GM18861 (cell line): ENCODE measurements at regions not wholly inside any gene's neighbourhood (a gene's known extent, or its start where the extent isn't known, plus 50 kb on each side); places are given as distances from the start of the nearest gene placed in this dataset.
"Not testable (repeated sequence)": the region's sequence is repeated elsewhere in the genome, so short reads cannot be mapped to it uniquely, and the experiment has no call there.

Experiments used
- ATAC-seq: cut with Tn5 transposase; IDR thresholded peaks from one replicate; pipeline ENCODE4 v1.9.1; 2021; ENCODE audit not compliant: unreplicated experiment

- ATAC-seq: no peak
Observed at GRCh38 chr17:63075969-63076368, 109.9 kb downstream of the TANC2 start.

GRCh38 chr17:63078707-63079106, 112.7 kb downstream of the TANC2 start:
- ATAC-seq: no peak

DNA sequence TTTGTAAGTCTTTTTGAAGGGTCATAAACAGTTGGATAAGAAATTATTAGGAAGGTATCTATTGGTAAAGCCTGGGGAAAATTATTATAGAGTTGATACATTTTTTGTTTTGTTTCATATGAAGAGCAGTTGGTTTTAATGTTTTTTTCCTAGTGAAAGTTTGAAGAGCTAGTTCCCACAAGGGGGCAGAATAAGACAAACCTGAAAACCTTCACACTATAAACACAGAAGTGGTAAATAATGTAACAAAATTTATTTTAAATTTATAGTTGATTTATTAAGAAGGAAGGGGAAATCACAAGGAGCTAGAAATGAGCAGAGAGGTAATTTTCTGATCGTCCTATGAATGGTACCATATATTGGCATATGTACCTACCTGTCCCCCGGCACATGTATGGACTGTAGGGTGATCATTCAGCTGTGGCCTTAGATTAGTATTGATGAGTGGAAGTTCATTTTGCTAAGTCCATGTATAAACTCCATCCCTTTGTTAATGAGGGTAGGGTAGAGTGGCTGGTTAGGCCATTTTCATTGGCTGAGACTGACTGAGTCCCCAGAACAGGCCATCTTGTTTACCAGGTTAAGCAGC, 116.3 kb downstream of the TANC2 start:
- no peak for ATAC-seq

DNA sequence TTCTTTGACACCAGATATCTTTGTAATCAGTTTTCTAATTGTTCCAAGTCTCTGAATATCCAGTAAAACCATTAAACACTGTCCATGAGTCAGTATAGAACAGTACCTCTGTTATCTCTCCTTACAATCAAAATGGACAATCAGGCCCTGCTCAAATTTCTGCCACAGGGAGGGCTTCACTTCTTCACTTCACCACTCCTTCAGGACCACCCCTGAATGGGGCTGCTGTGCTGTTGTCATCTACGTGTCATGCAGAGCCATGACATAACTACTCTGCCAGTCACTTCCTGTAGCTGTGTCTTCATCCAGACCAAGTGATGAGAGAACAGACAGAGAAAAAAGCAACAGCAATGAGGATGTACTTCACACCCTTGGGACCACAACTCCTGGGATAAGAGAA, 116.9 kb downstream of the TANC2 start:
- ATAC-seq: no peak

GRCh38 chr17:63086483-63087185, 120.6 kb downstream of the TANC2 start:
- no peak for ATAC-seq

- ATAC-seq: not testable (repeated sequence)
Observed at GRCh38 chr17:63090358-63091114, 124.5 kb downstream of the TANC2 start.

- ATAC-seq: not testable (repeated sequence)
Observed at GRCh38 chr17:63091909-63092308, 125.9 kb downstream of the TANC2 start.

GRCh38 chr17:63094631-63095030, 128.6 kb downstream of the TANC2 start:
- ATAC-seq: no peak

GRCh38 chr17:63095459-63095858, 129.4 kb downstream of the TANC2 start:
- ATAC-seq: no peak

DNA sequence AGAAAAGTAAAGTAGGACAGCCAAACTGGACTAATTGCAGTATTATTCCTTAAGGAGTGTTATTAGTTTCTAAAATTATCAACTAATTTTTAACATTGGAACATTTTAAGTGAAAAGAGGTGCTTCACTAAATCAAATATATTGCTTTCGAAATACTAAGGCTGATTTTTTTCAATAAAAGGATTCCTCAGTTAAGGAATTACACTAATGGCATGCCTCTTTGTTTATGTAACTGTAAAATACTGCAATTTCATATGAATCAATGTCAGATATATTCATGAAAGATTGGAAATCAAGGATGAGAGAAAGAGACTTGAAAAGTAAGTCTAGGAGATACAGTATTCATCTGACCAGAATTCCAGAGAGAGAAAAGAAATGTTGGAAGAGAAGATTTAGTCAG, 129.8 kb downstream of the TANC2 start:
- no peak for ATAC-seq

DNA sequence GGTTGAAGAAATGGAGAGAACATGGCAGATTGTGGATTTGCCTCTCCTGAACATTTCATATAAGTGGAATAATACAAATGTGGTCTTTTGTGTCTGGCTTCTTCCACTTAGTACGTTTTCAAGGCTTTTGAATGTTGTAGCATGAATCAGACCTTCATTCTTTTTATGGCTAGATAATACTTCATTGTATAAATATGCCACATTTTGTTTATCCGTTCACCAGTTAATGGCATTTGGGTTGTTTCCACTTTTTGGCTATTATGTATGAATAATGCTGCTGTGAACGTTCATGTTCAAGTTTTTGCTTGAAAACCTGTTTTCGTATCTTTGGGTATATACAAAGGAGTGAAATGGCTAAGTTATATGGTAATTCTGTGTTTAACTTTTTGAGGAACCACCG, 130.4 kb downstream of the TANC2 start:
- no peak for ATAC-seq

- no peak for ATAC-seq
Observed at GRCh38 chr17:63099425-63099824, 133.4 kb downstream of the TANC2 start.

DNA sequence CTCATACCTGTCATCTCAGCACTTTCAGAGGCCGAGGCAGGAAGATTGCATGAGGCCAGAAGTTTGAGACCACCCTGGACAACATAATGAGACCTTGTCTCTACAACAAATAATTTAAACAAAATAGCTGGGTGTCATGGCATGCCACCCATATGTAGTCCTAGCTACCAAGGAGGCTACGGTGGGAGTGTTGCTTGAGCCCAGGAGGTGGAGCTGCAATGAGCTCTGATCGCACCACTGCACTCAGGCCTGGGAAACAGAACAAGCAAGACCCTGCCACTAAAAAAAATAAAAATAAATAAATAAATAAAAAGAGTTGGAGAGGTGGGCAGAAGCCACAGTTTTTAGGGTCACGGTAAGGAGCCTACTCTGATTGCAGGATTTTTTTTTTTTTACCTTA, 136.0 kb downstream of the TANC2 start:
- no peak for ATAC-seq

GRCh38 chr17:63106050-63106449, 140.0 kb downstream of the TANC2 start:
- ATAC-seq: no peak

DNA sequence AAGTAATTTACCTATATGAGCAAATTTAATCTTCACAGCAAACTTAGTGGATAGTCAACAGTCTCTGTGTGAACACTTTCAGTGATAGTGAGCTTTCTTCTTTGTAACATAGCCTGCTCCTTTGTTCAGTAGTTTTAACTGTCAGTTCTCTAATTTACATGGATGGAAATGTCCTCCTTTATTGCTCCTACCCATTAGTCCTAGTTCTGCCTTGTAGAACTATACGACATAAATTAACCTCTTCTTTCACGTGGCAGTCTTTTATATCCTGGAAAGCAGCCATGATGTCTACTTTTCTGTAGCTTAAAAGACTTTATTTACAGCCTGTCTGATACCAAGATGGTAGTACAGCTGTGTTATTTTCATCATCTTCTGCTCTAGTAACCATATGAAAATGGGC, 143.6 kb downstream of the TANC2 start:
- no peak for ATAC-seq

DNA sequence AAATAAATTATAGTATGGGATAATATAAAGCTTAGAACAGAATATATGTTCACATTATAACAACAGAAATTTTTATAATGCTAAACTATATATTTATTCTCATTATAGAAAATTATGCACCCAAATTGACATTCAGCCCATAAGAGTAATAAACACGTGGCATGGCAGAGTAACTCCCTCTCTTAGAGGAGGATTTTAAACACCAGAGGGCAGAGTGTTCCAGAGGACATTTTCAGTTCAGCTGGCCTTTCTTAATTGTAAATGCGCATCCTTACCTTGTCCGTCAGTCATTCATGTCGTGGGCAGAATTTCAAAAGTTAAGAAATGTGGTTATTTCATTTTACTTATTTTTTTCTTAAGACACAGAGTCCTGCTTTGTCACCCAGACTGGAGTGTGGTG, 147.1 kb downstream of the TANC2 start:
- no peak for ATAC-seq

DNA sequence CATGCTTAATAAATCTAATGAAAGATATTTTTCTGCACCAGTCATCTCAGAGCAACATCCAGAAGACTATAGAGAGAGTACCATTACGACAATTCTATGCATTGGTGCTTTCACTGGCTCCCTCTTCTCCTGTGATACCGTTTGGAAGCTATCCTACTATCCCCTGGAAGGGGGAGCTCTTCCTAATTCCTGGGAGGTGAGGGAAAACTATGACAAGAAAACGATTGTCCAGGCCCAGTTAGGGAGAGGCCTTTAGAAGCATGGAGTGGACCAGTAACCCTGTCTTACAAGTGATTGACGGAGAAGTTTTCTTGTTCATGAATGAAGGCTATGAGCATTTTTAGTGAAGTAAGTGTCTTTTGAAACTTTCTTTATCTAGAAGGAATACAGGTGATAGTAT, 150.2 kb downstream of the TANC2 start:
- ATAC-seq: no peak

DNA sequence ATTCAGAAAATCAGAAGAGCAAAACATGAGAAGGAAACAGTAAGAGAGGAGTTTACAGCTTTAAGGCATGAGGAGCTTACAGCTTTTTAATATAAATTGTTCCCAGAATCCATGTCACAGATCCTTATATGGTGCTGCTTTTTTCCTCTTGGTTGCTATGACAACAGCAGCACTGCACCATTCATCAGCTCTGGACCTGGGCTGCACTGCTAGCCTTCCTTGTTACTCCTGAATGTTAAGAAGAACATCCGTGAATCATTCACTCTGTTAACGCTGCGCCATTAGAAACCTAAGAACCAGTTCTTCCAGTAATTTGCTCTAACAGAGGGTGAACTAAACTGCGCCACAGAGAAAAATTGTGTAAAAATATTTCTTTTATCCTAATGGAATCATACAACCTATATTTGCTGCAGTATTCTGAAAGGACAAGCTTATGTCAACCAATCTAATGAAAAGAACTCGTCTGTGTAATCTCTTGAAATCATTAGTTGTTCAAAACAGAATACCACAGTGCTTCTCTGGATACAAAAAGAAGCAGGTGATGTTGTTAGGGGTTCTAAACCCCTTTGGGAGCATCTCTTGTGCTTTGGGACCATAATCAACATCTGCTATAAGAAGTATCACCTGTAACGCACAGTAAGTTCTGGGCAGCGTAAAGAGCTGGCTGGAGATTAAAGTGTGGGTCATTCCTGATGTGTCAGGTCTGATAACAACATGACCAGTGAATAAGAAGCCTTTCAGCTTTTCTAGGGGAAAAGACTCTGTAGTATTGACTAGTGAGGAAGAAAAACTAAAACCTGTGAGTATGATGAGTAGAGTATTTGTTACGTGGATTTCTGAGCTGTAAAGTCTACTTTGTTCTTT, 151.2 kb downstream of the TANC2 start:
- no peak for ATAC-seq

DNA sequence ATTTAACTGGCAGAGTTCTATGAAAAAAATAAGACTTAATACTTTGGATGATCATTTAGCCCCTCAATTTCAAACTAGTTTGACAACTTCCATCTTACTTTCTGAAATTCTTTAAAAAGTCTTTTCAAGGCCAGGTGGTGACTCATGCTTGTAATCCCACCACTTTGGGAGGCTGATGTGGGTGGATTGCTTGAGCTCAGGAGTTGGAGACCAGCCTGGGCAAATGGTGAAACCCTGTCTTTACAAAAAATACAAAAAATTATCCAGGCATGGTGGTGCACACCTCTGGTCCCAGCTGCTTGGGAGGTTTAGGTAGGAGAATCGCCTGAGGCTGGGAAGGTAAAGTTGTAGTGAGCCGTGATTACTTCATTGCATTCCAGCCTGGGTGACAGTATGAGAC, 154.4 kb downstream of the TANC2 start:
- ATAC-seq: no peak

GRCh38 chr17:63124536-63124935, 158.5 kb downstream of the TANC2 start:
- no peak for ATAC-seq

DNA sequence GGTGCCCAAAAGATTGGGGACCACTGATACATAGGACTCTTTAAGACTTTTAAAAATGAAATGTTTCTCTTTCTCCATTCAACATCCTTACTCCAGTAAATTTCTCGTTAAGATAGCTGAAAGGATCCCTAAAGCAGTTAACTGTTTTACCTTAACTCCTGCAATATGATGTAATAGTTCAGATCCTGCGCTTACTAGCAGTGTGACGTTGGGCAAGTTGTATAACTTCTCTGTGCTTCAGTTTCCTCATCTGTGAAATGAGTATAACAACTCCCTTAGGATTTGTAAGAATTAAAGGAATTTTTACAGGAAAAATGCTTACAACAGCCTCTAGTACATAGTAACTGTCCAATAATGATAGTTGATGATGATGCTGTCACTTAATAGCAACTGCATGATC, 158.9 kb downstream of the TANC2 start:
- no peak for ATAC-seq
